ENCODE measurements at regions not wholly inside any gene's neighbourhood (a gene's known extent, or its start where the extent isn't known, plus 50 kb on each side); places are given as distances from the start of the nearest gene placed in this dataset.

GRCh38 chrX:118167361-118167760 lies 50.8 kb upstream of the KLHL13 start:
- TF ChIP-seq CTCF (IDR thresholded peaks at IDR 0.05) (no peak), POLR2A (IDR thresholded peaks at IDR 0.05) (no peak)
- H3K4me3 ChIP-seq (ENCODE audit: low read depth, poor library complexity, severe bottlenecking), result no peak overlapping the region
- intact Hi-C loops (cut with DNase I; ENCODE audit: low total_unique reads), result no loop called here
- no peak for DNase-seq (ENCODE audit: low spot score in 2 of 2)
- WGBS, 2 donors, result 100% methylated on average over 1 of the region's 1 CpG

GRCh38 chrX:118171356-118171755 lies 54.7 kb upstream of the KLHL13 start:
- DNase-seq (ENCODE audit: low spot score in 2 of 2), result no peak
- no peak overlapping the region for H3K4me3 ChIP-seq (ENCODE audit: low read depth, poor library complexity, severe bottlenecking)
- intact Hi-C loops (cut with DNase I; ENCODE audit: low total_unique reads), result no loop called here
- TF ChIP-seq CTCF (IDR thresholded peaks at IDR 0.05) (no peak), POLR2A (IDR thresholded peaks at IDR 0.05) (no peak)

GRCh38 chrX:118174516-118175098 lies 58.0 kb upstream of the KLHL13 start:
- TF ChIP-seq CTCF (IDR thresholded peaks at IDR 0.05), result no peak
- 64 to 71% methylated on average over 5 of the region's 5 CpGs for WGBS, 2 donors
- intact Hi-C loops (cut with DNase I; ENCODE audit: low total_unique reads), result no loop called here
- H3K4me3 ChIP-seq (ENCODE audit: low read depth, poor library complexity, severe bottlenecking), result no peak overlapping the region
- no peak for DNase-seq (ENCODE audit: low spot score in 2 of 2)

- TF ChIP-seq CTCF (IDR thresholded peaks at IDR 0.05) (no peak), POLR2A (IDR thresholded peaks at IDR 0.05) (no peak)
- WGBS, 2 donors, result 77 to 94% methylated on average over 1 of the region's 1 CpG
- no peak for DNase-seq (ENCODE audit: low spot score in 2 of 2)
- intact Hi-C loops (cut with DNase I; ENCODE audit: low total_unique reads), result no loop called here
- H3K4me3 ChIP-seq (ENCODE audit: low read depth, poor library complexity, severe bottlenecking), result no peak overlapping the region
Observed at GRCh38 chrX:118177708-118178107, 61.1 kb upstream of the KLHL13 start.

- H3K4me3 ChIP-seq (ENCODE audit: low read depth, poor library complexity, severe bottlenecking), result no peak overlapping the region
- TF ChIP-seq POLR2A (IDR thresholded peaks at IDR 0.05) (no peak), CTCF (IDR thresholded peaks at IDR 0.05) (no peak)
- no peak for DNase-seq (ENCODE audit: low spot score in 2 of 2)
- 82 to 93% methylated on average over 7 of the region's 7 CpGs for WGBS, 2 donors
- intact Hi-C loops (cut with DNase I; ENCODE audit: low total_unique reads), result no loop called here
Observed at GRCh38 chrX:118178450-118178849, 61.8 kb upstream of the KLHL13 start.

- intact Hi-C loops (cut with DNase I; ENCODE audit: low total_unique reads), result no loop called here
- TF ChIP-seq CTCF (IDR thresholded peaks at IDR 0.05) (no peak), POLR2A (IDR thresholded peaks at IDR 0.05) (no peak)
- 50 to 71% methylated on average over 3 of the region's 3 CpGs for WGBS, 2 donors
Observed at GRCh38 chrX:118179161-118179560, 62.6 kb upstream of the KLHL13 start.

More at GRCh38 chrX:118179161-118179560, 62.6 kb upstream of the KLHL13 start:
- DNase-seq (ENCODE audit: low spot score in 2 of 2), result no peak
- no peak overlapping the region for H3K4me3 ChIP-seq (ENCODE audit: low read depth, poor library complexity, severe bottlenecking)

All from lower leg skin (tissue), 4 donors.